ENCODE measurements at regions not wholly inside any gene's neighbourhood (a gene's known extent, or its start where the extent isn't known, plus 50 kb on each side); places are given as distances from the start of the nearest gene placed in this dataset.

DNA sequence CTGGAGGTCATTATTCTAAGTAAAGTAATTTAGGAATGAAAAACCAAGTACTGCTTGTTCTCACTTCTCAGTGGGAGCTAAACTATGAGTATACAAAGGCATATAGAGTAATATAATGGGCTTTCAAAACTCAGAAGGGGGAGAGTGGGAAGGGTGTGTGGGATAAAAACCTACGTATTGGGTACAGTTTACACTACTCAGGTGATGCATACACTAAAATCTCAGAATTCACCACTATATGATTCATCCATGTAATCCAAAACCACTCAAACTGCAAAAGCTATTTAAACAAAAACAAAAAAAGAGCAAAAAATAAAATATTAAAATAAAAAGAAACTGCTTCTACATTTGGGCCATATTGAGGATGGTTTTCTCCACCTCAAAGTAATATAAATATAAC is 623.3 kb downstream of the NSUN3 start:
- no peak overlapping the region for H3K4me3 ChIP-seq (ENCODE audit: insufficient read depth, low read length)
- H3K36me3 ChIP-seq (ENCODE audit: insufficient read depth, low read length): no peaks in the 10 kb centered on the region
- TF ChIP-seq, protein P1, sequence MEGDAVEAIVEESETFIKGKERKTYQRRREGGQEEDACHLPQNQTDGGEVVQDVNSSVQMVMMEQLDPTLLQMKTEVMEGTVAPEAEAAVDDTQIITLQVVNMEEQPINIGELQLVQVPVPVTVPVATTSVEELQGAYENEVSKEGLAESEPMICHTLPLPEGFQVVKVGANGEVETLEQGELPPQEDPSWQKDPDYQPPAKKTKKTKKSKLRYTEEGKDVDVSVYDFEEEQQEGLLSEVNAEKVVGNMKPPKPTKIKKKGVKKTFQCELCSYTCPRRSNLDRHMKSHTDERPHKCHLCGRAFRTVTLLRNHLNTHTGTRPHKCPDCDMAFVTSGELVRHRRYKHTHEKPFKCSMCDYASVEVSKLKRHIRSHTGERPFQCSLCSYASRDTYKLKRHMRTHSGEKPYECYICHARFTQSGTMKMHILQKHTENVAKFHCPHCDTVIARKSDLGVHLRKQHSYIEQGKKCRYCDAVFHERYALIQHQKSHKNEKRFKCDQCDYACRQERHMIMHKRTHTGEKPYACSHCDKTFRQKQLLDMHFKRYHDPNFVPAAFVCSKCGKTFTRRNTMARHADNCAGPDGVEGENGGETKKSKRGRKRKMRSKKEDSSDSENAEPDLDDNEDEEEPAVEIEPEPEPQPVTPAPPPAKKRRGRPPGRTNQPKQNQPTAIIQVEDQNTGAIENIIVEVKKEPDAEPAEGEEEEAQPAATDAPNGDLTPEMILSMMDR (IDR thresholded peaks at IDR 0.05; ENCODE audit: extremely low read depth, low read depth, low read length): no peak
- no peak overlapping the region for H3K4me2 ChIP-seq (ENCODE audit: insufficient read depth, low read length)
- no peak overlapping the region for H2AFZ ChIP-seq (ENCODE audit: low read length)
- H3K27ac ChIP-seq (ENCODE audit: low read depth, low read length): no peak overlapping the region
- no peak for DNase-seq (ENCODE audit: insufficient read length, low spot score, missing footprints)
- no peaks in the 10 kb centered on the region for H3K9me3 ChIP-seq (ENCODE audit: low read depth, low read length)
- no peaks in the 10 kb centered on the region for H4K20me1 ChIP-seq (ENCODE audit: insufficient read depth, low read length)
- no peaks in the 10 kb centered on the region for H3K4me1 ChIP-seq (ENCODE audit: insufficient read depth, low read length)
- H3K27me3 ChIP-seq (ENCODE audit: insufficient read depth, low read length): no peaks in the 10 kb centered on the region
- no peaks in the 10 kb centered on the region for H3K79me2 ChIP-seq (ENCODE audit: insufficient read depth, low read length)

DNA sequence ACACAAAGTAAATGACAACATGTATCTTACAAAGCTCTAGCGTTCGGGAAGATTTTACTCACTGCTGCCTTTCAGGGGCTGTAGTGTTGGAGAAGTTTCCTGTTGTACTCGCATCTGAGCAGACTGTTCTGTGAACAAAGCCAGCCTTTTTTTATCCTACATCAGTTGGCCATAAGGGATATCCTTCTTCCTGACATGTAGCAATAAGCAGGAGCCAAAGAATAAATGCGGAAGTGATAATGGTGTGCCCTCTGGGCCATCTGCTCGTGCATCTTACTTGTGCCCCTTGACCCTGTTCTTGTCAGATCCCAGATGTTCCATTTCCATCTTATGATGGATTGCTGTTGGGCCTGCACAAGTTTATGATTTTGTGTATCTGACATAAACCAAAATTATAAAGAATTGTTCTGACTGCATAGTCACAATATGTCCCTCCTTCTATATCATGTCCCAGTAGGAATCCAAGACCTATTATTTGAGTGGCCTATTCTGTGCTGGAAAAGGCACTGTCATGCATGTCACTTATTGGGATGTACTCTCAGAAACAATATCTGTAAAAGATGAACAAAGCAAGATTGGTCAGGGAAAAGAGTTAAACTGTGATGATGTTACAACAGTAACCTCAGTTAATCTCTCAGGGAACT is 631.3 kb downstream of the NSUN3 start:
- no peaks in the 10 kb centered on the region for H3K9me3 ChIP-seq (ENCODE audit: low read depth, low read length)
- H3K27me3 ChIP-seq (ENCODE audit: insufficient read depth, low read length): no peaks in the 10 kb centered on the region
- H3K27ac ChIP-seq (ENCODE audit: low read depth, low read length): no peak overlapping the region
- H3K36me3 ChIP-seq (ENCODE audit: insufficient read depth, low read length): no peaks in the 10 kb centered on the region
- DNase-seq (ENCODE audit: insufficient read length, low spot score, missing footprints): no peak
- H4K20me1 ChIP-seq (ENCODE audit: insufficient read depth, low read length): no peaks in the 10 kb centered on the region
- no peaks in the 10 kb centered on the region for H3K79me2 ChIP-seq (ENCODE audit: insufficient read depth, low read length)
- H2AFZ ChIP-seq (ENCODE audit: low read length): no peak overlapping the region
- no peak overlapping the region for H3K4me2 ChIP-seq (ENCODE audit: insufficient read depth, low read length)
- TF ChIP-seq, protein P1 (IDR thresholded peaks at IDR 0.05; ENCODE audit: extremely low read depth, low read depth, low read length): no peak
- H3K4me1 ChIP-seq (ENCODE audit: insufficient read depth, low read length): no peaks in the 10 kb centered on the region
- H3K4me3 ChIP-seq (ENCODE audit: insufficient read depth, low read length): no peak overlapping the region

DNA sequence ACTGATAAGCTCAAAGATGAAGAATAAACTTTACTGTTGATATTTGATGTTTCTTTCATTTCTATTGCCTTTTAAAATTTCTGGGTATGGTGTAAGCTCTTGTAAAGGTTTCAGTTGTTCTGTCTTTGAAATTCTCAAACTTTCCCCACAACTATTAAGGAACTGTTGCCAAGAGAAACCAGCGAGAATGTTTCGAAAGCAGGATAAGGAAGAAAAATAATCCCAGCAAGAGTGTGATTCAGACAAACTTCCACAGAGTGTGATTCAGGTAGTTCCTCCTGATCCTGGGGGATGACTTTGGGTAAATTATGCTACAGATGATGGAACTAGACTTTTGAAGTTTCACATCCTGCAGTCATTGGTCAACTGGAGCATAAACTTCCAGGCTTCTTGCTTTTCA is 632.0 kb downstream of the NSUN3 start:
- H3K79me2 ChIP-seq (ENCODE audit: insufficient read depth, low read length): no peaks in the 10 kb centered on the region
- H3K9me3 ChIP-seq (ENCODE audit: low read depth, low read length): no peaks in the 10 kb centered on the region
- no peaks in the 10 kb centered on the region for H3K36me3 ChIP-seq (ENCODE audit: insufficient read depth, low read length)
- no peak overlapping the region for H2AFZ ChIP-seq (ENCODE audit: low read length)
- no peak overlapping the region for H3K27ac ChIP-seq (ENCODE audit: low read depth, low read length)
- no peaks in the 10 kb centered on the region for H3K27me3 ChIP-seq (ENCODE audit: insufficient read depth, low read length)
- H3K4me3 ChIP-seq (ENCODE audit: insufficient read depth, low read length): no peak overlapping the region
- H3K4me2 ChIP-seq (ENCODE audit: insufficient read depth, low read length): no peak overlapping the region
- no peaks in the 10 kb centered on the region for H4K20me1 ChIP-seq (ENCODE audit: insufficient read depth, low read length)
- no peaks in the 10 kb centered on the region for H3K4me1 ChIP-seq (ENCODE audit: insufficient read depth, low read length)
- TF ChIP-seq, protein P1 (IDR thresholded peaks at IDR 0.05; ENCODE audit: extremely low read depth, low read depth, low read length): no peak
- DNase-seq (ENCODE audit: insufficient read length, low spot score, missing footprints): no peak

DNA sequence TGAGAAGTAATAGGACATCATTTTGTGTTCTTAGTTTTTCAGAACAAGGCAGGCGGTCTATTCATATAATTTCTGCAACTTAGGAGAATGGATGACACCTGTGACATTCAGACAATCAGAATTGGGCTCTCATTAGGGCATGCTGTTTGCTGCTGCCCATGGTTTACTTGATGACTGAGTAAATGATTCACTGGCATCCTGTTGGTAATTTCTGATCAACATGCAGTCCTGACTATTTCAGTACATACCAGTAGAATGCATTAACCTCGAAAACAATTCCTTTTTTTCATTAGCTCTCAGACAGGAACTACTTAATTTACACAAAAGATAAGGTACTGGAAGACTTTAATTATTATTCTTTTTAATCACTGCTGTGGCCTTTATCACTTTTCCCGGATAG is 641.6 kb downstream of the NSUN3 start:
- DNase-seq (ENCODE audit: insufficient read length, low spot score, missing footprints): no peak
- Histone ChIP-seq H3K9me3 (ENCODE audit: low read depth, low read length) (peaks cover 7% of the 10 kb centered on the region), H2AFZ (ENCODE audit: low read length) (no peak overlapping the region), H3K4me1 (ENCODE audit: insufficient read depth, low read length) (no peaks in the 10 kb centered on the region), H4K20me1 (ENCODE audit: insufficient read depth, low read length) (no peaks in the 10 kb centered on the region), H3K27ac (ENCODE audit: low read depth, low read length) (no peak overlapping the region), H3K36me3 (ENCODE audit: insufficient read depth, low read length) (no peaks in the 10 kb centered on the region), H3K4me2 (ENCODE audit: insufficient read depth, low read length) (no peak overlapping the region), H3K27me3 (ENCODE audit: insufficient read depth, low read length) (no peaks in the 10 kb centered on the region), H3K79me2 (ENCODE audit: insufficient read depth, low read length) (no peaks in the 10 kb centered on the region), H3K4me3 (ENCODE audit: insufficient read depth, low read length) (no peak overlapping the region)
- TF ChIP-seq, protein P1 (IDR thresholded peaks at IDR 0.05; ENCODE audit: extremely low read depth, low read depth, low read length): no peak

Data from osteoblast (primary cell).